Prostate gland (tissue), 2 donors: ENCODE measurements at regions not wholly inside any gene's neighbourhood (a gene's known extent, or its start where the extent isn't known, plus 50 kb on each side); places are given as distances from the start of the nearest gene placed in this dataset.
"Not testable (repeated sequence)": the region's sequence is repeated elsewhere in the genome, so short reads cannot be mapped to it uniquely, and the experiment has no call there.

ENCODE experiments used
- CTCF ChIP-seq, 4 experiments: fragments of 200-600 bp in 2 of 4; fragments of 450-650 bp in 2 of 4; sonication (generic) in 2 of 4; IDR thresholded peaks; 1 replicate in 3 of 4; 2 replicates in 1 of 4; pipeline ENCODE4 v1.5.1; 2016 to 2019; ENCODE audit warnings: antibody characterized with exemption in 4 of 4, mild to moderate bottlenecking in 2 of 4, moderate library complexity in 2 of 4
- POLR2A ChIP-seq: fragments of 450-650 bp; IDR thresholded peaks from one replicate; pipeline ENCODE4 v1.6.1; 2016; ENCODE audit warnings: antibody characterized with exemption, mild to moderate bottlenecking
- POLR2AphosphoS5 ChIP-seq: sonication (generic); formaldehyde crosslinking; IDR thresholded peaks from one replicate; pipeline ENCODE4 v1.6.1; 2017; ENCODE audit warnings: antibody characterized with exemption

- not testable (repeated sequence) for TF ChIP-seq CTCF (IDR thresholded peaks at IDR 0.05); POLR2A; POLR2AphosphoS5
Observed at GRCh38 chr15:84097053-84097452, 138.5 kb upstream of the GOLGA6L4 start.
